DMS53 (cell line): ENCODE measurements at regions not wholly inside any gene's neighbourhood (a gene's known extent, or its start where the extent isn't known, plus 50 kb on each side); places are given as distances from the start of the nearest gene placed in this dataset.
"Not testable (repeated sequence)": the region's sequence is repeated elsewhere in the genome, so short reads cannot be mapped to it uniquely, and the experiment has no call there.

ENCODE experiments used
- DNase-seq: peaks from one replicate; lab custom pipeline; 2025; lab: John Stamatoyannopoulos, UW

DNA sequence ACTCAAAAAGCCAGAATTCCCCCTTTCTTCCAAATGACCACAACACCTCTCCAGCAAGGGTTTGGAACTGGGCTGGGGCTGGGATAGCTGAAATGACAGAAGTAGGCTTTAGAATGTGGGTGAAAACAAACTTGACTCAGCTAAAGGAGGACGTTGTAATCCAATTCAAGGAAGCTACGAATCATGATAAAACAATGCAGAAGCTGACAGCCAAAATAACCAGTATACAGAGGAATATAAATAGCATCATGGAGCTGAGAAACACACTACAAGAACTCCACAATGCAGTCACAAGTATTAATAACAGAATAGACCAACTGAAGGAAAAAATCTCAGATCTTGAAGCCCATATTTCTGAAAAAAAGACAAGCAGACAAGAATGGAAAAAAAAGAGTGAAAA lies 95.8 kb upstream of the TET2 start:
- DNase-seq: no peak

DNA sequence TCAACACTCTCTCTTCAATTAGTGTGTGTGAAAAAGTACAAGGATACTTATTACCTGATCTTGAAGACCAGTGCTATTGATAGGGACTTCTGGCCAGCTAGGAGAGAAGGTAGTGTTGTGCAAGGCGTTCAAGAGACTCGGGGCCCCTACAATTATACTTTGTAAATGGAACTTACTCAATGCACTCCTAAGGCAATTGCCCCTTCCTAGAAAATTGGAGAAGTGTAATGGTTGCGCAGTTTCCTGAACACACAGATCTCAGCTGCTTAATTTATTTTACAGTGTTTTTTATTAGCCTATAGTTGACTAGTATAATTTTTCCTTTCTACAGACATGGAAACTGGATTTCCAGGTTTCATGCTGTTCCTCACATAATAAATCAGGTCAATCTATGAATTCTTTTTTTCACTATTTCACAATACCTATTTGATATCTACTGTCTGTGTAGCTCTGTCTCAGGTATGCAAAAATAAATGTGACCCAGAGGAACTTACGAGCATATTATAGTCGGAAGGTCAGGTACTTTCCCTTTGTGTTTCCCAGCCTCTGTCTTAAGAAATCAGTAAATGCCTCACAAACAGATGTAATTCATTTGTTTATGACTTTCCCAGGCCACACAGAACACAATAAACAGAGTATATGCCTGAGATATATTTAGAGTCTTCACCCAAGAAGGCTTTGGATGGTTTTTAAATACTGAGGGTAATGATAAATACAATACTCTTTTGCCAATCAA lies 89.1 kb upstream of the TET2 start:
- no peak for DNase-seq

DNA sequence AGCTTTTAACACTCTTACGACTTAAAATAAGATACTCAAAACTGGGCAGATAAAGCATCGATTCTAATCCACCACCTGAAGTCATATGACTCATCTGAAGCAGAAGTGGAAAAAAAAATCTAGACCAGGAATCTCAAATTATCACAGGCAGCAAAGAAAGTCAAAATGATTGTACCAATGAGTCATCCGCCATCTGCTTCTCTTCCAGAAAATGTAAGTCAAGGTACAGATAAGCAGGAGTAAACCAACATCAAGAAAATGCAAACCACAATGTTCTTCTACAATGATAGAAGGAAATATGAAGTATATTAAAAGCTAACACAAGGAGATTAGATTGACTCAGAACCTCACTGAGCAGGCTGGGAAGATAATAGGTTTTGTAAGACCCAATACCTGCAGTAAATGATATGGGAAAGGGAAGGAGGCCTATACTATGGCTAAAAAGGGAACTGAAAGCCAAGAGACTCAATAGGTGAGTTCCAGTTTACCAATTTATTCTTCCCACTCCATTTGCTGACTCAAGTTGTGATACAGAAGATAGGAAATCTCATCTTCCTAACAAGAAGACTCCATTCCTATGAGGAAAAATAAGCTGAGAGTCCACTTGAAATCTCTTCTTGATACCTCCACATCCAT lies 88.4 kb upstream of the TET2 start:
- DNase-seq: peak; percentile 12

DNA sequence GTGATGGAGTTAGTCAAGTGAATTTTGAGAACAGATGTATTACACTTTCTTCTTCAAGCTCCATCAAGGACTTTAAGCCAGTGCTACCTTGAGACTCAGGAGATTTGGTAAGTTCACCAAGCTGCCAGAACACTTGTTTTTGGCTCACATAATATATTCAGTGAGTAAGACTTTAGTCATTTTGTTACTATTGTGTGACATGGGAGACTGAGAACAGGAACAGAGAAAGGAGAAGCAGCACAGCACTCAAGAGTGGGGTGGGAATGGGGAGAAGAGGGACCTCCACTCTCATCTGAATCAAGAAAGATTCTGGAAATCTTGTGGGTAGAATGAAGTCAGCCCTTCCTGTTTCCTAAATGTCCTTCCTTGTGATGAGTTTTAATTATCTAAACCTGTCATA lies 87.3 kb upstream of the TET2 start:
- DNase-seq: no peak

DNA sequence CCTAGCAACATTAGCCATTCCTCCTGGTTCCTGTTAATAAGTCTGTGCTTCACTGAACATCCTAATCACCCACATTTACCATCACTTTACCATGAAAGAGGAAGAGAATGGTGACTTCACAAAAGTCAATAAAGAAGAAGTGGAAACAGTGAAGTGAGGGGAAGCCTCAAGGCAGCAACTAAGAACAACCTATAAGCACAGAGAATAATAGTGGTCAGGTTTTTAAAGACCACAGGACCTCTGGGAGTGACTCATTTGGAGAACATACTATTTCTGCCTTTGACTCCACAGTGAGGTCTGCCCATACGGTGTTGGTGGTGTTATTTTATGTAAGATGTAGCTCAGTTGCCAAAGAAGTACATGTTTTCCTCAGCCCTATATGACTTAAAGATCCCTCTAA lies 86.0 kb upstream of the TET2 start:
- peak; percentile 22 for DNase-seq

DNA sequence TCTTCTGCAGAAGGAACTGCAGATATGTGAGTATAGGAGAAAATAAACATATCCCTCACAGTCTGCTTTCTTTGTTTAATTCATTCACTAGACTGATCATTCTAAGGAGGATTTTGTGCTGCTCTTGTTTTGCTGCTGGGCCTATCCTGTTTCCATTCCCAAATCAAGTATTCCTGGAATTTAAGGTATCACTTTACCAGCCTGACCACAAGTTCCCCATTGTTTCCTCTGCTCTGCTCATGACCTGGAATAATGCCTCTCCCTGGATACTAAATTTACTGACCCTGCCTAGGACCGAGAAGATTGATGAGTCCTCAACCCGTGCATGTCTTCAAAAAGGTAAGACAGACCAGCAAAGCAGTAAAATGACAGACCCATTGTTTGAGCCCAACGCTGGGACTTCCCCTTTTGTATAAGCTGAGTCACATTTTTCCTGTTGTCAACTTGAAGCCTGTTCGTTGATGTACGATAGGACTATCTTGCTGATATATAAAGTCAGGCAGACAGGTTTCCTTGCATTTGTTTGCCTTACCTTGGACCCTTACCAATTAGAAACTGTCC lies 85.5 kb upstream of the TET2 start:
- peak; percentile 64 for DNase-seq

DNA sequence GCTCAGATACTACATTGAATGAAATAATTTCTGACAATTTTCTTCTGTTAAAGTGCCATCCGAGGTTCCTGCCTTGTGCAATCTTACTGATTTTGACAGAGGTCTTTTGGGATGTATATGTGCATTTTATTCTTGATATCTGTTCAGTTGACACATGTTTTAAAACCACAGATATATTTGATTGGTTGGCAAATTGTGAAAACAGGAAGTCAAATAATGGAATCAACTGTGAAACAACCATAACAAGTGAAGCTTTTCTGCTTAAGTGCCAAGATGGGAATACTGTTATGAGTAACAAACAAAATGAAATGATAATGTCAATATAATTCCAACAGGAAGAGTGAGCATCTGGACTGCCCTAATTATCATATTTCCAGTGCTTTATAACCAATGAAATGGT lies 84.9 kb upstream of the TET2 start:
- DNase-seq: no peak

DNA sequence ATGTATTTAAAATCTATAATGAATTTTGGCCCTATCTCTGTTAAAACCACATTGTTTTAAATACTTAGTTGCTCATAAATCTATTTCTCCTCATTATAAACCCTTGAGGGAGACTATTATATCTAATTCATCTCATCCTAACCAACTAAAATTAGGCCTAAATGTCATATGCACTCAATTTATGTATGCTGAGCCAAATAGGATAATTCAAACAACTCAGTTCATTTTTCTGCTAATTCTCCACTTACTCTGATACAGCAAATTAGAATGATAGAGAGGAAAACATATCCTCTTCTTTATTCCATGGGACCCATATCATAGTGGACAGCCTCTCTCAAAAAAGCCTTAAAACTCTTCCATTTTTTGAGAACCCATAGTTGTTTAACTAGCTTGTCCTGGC lies 80.3 kb upstream of the TET2 start:
- DNase-seq: no peak

DNA sequence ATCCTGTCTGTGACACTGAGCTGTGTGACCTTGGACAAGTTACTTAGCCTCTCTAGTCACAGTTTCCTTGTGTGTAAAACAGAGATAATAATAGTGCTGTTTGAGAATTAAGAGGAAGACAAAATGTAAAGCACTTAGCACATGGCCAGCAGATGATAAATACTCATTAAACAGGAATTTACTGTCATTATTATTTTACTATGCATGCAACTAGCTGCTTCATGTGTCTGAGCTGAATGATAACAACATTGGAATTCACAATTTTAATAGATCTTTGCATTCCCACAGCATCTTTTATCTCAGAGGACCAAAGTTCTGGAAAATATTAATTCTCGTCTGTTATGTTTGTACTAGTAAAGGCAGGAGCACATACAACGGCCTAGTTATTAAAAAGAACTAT lies 79.2 kb upstream of the TET2 start:
- DNase-seq: no peak

DNA sequence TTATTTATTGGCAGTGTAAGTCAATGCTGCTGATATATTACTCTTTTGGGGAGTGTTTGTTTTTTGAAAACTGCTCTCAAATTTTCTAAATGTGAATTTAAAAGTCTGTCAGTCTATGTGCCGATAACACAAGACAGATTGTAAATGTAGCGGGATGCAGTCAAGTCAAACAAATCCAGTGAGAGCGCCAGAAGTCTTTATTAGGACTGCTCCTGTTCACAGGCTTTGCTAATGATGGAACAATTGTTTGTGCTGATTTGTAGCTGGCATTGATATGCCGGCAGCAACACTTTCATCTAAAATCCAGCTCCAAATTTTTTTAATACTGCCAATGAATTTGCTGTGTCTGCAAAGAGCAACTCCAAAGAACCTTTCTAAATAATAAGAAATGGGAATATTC lies 78.7 kb upstream of the TET2 start:
- DNase-seq: no peak

DNA sequence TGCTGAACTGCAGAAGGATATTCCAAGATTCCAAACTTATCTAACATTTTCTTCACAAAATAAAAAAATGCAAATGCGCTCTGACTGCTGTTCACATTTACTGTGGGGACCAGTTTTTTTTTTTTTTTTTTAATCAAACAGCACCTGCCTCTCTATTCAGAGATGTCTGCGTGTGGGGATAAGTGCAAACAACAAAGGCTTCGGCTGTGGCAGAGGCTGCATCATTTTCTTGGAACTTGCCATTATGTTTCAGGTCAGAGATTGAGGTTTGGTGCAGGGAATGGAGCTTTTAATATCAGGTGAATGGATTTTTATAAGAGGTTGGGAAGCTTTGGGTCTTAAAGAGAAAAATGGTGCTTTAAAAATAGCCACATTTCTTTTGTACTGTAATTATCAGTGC lies 78.2 kb upstream of the TET2 start:
- DNase-seq: peak; percentile 60

DNA sequence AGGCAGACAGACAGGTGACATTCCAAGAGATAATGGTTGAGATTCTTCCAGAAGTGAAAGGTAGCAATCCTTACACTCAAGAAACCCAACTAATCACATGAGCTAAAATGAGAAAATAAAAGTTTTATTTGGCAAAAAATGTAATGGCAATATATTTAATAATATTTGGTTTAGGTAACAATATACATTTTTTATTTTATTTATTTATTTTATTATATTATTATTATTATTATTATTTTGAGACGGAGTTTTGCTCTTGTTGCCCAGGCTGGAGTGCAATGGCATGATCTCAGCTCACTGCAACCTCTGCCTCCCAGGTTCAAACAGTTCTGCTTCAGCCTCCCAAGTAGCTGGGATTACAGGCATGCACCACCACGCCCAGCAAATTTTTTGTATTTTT lies 74.6 kb upstream of the TET2 start:
- not testable (repeated sequence) for DNase-seq

DNA sequence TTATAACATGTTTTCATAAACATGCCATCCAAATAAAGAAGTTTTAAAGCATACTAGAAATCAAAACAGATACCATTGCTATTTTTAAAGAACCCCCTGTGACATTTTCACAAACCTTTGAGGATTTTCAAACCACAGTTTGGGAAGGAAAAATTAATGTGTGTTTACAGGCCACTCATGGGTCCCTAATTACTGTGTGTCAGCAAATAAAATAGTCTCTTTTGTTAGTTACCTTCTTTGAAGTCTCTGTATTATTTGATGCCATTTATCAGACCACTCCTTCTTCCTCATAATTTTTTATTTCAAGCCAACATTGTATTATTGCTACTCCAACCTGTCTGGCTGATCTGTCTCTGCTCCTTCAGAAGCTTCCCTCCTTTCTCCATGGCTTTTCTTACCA lies 72.6 kb upstream of the TET2 start:
- DNase-seq: no peak

DNA sequence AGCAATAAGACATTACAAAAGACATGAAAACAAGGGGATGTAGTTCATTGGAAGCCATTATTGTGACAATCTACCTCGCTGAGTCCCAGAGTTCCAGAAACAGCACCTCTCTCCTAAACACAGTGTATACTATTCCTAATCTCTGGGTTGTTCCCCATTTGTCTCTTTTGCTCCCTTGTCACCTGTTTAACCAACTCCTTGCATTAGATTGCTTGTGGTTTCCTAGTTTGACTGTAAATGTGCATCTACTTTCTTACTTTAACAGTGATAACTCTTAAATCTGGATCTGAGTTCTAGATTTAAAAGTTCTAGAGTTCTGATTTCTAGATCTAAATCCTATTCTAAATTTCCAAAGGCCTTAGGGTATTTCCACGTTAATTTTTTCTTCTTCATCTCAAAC lies 71.6 kb upstream of the TET2 start:
- DNase-seq: no peak

DNA sequence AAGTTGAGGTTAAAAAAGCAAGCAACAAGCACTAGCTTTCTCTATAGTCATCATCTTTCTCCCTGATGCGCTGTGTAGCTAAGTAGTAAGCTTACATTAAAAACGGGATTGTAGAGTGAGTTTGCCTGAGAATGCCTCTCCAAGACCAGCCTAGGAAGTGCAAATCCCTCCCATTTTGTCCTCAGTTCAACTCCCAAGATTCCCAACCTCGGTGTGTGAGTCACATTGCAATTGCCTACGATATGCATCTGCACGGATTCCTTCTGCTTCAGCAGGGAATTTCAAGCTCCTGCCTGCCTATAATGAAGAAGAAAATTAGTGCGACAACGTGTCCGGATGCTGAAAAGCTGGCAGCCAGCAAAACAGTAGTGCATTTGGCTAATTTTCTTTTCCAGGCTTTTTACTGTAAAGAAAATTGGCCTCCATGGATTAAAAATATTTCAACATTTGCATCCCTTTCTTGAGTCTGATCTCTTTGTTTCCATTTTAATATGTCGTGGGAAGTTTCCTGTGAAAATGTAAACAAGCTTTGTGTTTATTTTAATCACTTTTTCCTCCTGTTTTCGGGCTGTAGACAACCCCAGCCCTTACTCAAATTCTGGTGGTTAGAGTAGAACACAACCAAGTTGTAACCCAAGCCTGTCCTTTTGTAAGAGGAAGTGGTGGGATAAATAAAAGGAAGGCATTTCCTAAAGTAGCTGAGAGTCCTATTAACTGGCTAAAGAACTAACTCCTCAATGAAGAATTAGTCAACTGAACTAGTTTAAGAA lies 58.4 kb upstream of the TET2 start:
- DNase-seq: no peak

DNA sequence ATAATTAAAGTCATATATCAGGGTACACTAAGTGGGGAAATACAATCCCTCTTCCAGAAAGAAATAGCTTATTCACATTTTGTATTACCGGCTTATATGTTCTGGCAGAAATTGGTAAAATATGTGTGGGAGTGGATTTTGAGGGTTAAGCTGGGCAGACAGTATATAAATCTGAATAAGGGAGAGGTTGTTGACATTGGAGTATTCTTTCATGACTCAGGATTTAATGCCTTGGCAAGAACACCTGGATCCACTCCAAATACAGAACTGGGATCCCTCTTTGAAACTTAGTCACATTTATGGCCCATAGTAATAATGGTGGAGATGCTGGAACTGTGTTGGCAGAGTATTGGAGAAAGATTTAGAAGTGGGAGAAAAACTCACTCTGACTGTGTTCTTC lies 54.3 kb upstream of the TET2 start:
- DNase-seq: peak; percentile 47

DNA sequence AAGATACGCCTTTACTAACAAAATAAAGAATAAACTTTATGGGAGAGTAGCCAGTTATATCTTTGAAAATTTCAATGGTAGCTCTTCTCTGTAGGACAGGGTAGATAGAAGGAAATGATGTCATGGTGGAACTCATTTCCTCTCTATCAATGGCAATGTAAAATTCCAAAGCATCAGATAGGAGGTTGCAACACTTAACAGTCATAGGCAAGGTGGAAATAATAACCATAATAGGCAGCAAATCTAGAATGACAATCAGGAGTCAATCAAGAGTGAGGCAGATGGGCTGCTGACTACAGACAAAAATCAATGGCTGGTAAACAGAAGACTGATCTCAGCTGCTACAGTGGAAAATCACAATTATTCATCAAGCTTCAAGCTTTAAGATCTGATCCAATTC lies 53.9 kb upstream of the TET2 start:
- no peak for DNase-seq

DNA sequence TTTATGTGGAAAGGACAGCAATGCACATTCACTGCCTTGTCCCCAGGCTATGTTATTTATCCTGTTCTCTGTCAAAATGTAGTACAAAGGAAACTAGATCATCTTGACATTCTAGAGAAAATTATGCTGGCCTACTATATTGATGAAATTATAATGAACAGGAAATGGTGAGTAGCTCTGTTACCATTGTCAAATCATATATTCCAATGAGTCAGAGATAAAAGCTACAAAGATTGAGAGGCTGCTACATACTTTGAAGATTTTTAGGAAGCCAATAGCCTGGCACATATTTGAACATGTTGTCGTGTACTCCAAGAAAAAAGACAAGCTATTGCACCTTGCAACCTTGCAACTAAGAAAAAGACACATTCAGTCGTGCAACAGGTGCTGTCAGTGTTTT lies 52.7 kb upstream of the TET2 start:
- no peak for DNase-seq
